ENCODE measurements at regions not wholly inside any gene's neighbourhood (a gene's known extent, or its start where the extent isn't known, plus 50 kb on each side); places are given as distances from the start of the nearest gene placed in this dataset.

DNA sequence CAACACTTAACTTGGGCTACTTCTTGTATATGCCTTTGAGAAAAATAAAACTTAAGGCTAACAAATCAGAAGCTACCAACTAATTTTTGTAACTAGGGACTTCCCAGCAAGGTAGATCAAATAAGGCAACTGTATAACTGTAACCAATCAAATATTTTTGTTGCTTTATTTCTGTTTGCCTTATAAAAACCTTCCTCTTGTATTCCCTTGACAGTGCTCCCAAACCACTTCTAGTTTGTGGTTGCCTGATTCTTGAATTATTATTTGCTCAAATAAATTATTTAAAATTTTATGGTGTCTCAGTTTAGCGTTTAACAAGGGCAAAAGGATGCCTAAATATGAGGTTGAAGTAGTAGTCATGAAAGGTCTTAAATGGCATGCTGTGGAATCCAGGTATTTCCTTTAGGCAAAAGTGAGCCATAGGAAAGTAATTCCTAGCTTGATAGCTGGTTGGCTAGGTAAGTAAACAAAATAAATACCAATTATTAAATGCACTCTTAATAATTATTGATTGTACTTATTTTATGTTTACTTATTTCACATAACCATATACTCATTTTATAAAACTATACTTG, 632.6 kb downstream of the RPL10L start:
- no peaks in the 10 kb centered on the region for H3K27me3 Mint-ChIP-seq (ENCODE audit: low read depth in 2 of 2)
- H3K27ac Mint-ChIP-seq, result no peak overlapping the region
- DNase-seq, result no peak
- no peaks in the 10 kb centered on the region for H3K4me1 ChIP-seq (ENCODE audit: control insufficient read depth, insufficient read depth, low read length)
- H3K27ac ChIP-seq (ENCODE audit: low read length), result no peak overlapping the region
- WGBS (ENCODE audit: insufficient coverage), result 93% methylated on average over 1 of the region's 1 CpG
- TF ChIP-seq, protein P1, sequence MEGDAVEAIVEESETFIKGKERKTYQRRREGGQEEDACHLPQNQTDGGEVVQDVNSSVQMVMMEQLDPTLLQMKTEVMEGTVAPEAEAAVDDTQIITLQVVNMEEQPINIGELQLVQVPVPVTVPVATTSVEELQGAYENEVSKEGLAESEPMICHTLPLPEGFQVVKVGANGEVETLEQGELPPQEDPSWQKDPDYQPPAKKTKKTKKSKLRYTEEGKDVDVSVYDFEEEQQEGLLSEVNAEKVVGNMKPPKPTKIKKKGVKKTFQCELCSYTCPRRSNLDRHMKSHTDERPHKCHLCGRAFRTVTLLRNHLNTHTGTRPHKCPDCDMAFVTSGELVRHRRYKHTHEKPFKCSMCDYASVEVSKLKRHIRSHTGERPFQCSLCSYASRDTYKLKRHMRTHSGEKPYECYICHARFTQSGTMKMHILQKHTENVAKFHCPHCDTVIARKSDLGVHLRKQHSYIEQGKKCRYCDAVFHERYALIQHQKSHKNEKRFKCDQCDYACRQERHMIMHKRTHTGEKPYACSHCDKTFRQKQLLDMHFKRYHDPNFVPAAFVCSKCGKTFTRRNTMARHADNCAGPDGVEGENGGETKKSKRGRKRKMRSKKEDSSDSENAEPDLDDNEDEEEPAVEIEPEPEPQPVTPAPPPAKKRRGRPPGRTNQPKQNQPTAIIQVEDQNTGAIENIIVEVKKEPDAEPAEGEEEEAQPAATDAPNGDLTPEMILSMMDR (IDR thresholded peaks at IDR 0.05), result no peak
- no peaks in the 10 kb centered on the region for H3K36me3 Mint-ChIP-seq
- intact Hi-C loops (cut with micrococcal nuclease), result no loop called here
- no peak overlapping the region for H3K4me3 Mint-ChIP-seq
- no peaks in the 10 kb centered on the region for H3K27me3 ChIP-seq (ENCODE audit: control insufficient read depth, insufficient read depth, low read length)
- no peaks in the 10 kb centered on the region for H3K9me3 ChIP-seq (ENCODE audit: control insufficient read depth, insufficient read depth, low read length)
- peaks cover 19 to 29% of the 10 kb centered on the region in 2 donors for H3K9me3 Mint-ChIP-seq
- no peak overlapping the region for H3K4me3 ChIP-seq (ENCODE audit: low read length)
- no peak for ATAC-seq
- no peaks in the 10 kb centered on the region for H3K36me3 ChIP-seq (ENCODE audit: control insufficient read depth, insufficient read depth, low read length)
- no peaks in the 10 kb centered on the region for H3K4me1 Mint-ChIP-seq

GRCh38 chr14:46008348-46008747, 643.2 kb downstream of the RPL10L start:
- H3K27ac Mint-ChIP-seq, result no peak overlapping the region
- no peak overlapping the region for H3K4me3 ChIP-seq (ENCODE audit: low read length)
- H3K36me3 ChIP-seq (ENCODE audit: control insufficient read depth, insufficient read depth, low read length), result no peaks in the 10 kb centered on the region
- H3K27me3 ChIP-seq (ENCODE audit: control insufficient read depth, insufficient read depth, low read length), result no peaks in the 10 kb centered on the region
- peaks cover 8% of the 10 kb centered on the region for H3K9me3 ChIP-seq (ENCODE audit: control insufficient read depth, insufficient read depth, low read length)
- H3K4me1 ChIP-seq (ENCODE audit: control insufficient read depth, insufficient read depth, low read length), result no peaks in the 10 kb centered on the region
- peaks cover 16 to 27% of the 10 kb centered on the region in 2 donors for H3K9me3 Mint-ChIP-seq
- TF ChIP-seq, protein P1 (IDR thresholded peaks at IDR 0.05), result no peak
- ATAC-seq (no peak), DNase-seq (no peak)
- no peak overlapping the region for H3K4me3 Mint-ChIP-seq
- 69% methylated on average over 3 of the region's 3 CpGs for WGBS (ENCODE audit: insufficient coverage)
- peaks cover 6% of the 10 kb centered on the region for H3K36me3 Mint-ChIP-seq
- no peaks in the 10 kb centered on the region for H3K4me1 Mint-ChIP-seq
- no peaks in the 10 kb centered on the region for H3K27me3 Mint-ChIP-seq (ENCODE audit: low read depth in 2 of 2)
- intact Hi-C loops (cut with micrococcal nuclease), result no loop called here
- H3K27ac ChIP-seq (ENCODE audit: low read length), result no peak overlapping the region

DNA sequence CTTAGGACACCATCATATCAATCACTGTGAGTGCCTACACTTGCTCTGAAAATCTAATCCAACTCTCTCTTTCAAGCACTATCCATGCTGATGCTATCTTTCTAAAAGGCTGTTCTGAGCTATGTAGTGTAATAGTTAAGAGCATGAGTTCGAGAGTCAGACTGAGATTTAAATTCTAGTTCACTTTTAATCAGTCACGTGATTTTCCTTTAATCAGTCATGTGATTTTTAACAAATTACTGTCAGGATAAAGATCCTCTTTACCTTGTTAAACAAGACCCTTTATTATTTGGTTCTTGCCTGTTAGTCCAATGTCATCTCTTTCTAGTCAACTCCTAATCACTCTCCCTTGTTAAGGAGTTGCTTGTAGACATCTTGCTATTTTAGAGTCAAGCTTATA, 653.0 kb downstream of the RPL10L start:
- no peaks in the 10 kb centered on the region for H3K36me3 Mint-ChIP-seq
- intact Hi-C loops (cut with micrococcal nuclease), result no loop called here
- TF ChIP-seq, protein P1 (IDR thresholded peaks at IDR 0.05), result no peak
- H3K27ac Mint-ChIP-seq, result no peak overlapping the region
- H3K4me3 Mint-ChIP-seq, result no peak overlapping the region
- 38% methylated on average over 2 of the region's 2 CpGs for WGBS (ENCODE audit: insufficient coverage)
- H3K9me3 ChIP-seq (ENCODE audit: control insufficient read depth, insufficient read depth, low read length), result no peaks in the 10 kb centered on the region
- no peak overlapping the region for H3K27ac ChIP-seq (ENCODE audit: low read length)
- no peaks in the 10 kb centered on the region for H3K27me3 Mint-ChIP-seq (ENCODE audit: low read depth in 2 of 2)
- peaks cover 11 to 14% of the 10 kb centered on the region in 2 donors for H3K9me3 Mint-ChIP-seq
- H3K4me1 ChIP-seq (ENCODE audit: control insufficient read depth, insufficient read depth, low read length), result no peaks in the 10 kb centered on the region
- H3K27me3 ChIP-seq (ENCODE audit: control insufficient read depth, insufficient read depth, low read length), result no peaks in the 10 kb centered on the region
- H3K4me1 Mint-ChIP-seq, result no peaks in the 10 kb centered on the region
- no peak overlapping the region for H3K4me3 ChIP-seq (ENCODE audit: low read length)
- ATAC-seq (no peak), DNase-seq (no peak)
- H3K36me3 ChIP-seq (ENCODE audit: control insufficient read depth, insufficient read depth, low read length), result no peaks in the 10 kb centered on the region

- Histone ChIP-seq H3K9me3 (ENCODE audit: control insufficient read depth, insufficient read depth, low read length) (peaks cover 9% of the 10 kb centered on the region), H3K4me1 (ENCODE audit: control insufficient read depth, insufficient read depth, low read length) (no peaks in the 10 kb centered on the region), H3K4me3 (ENCODE audit: low read length) (no peak overlapping the region), H3K27me3 (ENCODE audit: control insufficient read depth, insufficient read depth, low read length) (no peaks in the 10 kb centered on the region), H3K27ac (ENCODE audit: low read length) (no peak overlapping the region), H3K36me3 (ENCODE audit: control insufficient read depth, insufficient read depth, low read length) (no peaks in the 10 kb centered on the region)
- Mint-ChIP-seq H3K4me3 (no peak overlapping the region), H3K27ac (no peak overlapping the region), H3K36me3 (peaks cover 13% of the 10 kb centered on the region), H3K9me3 (peaks cover 11 to 19% of the 10 kb centered on the region in 2 donors), H3K27me3 (ENCODE audit: low read depth in 2 of 2) (no peaks in the 10 kb centered on the region), H3K4me1 (no peaks in the 10 kb centered on the region)
- WGBS (ENCODE audit: insufficient coverage), result 79% methylated on average over 2 of the region's 3 CpGs
- DNase-seq (no peak), ATAC-seq (no peak)
- intact Hi-C loops (cut with micrococcal nuclease), result no loop called here
- TF ChIP-seq, protein P1 (IDR thresholded peaks at IDR 0.05), result no peak
Observed at GRCh38 chr14:45990252-45990651, 661.3 kb downstream of the RPL10L start.
